BLaER1 treated with 17β-estradiol and CSF1 and Interleukin-3, amounts not matched to agents 10 nM and 100 nM (cell line): ENCODE measurements at regions not wholly inside any gene's neighbourhood (a gene's known extent, or its start where the extent isn't known, plus 50 kb on each side); places are given as distances from the start of the nearest gene placed in this dataset.

Source experiments
- H3K27ac ChIP-seq, 11 experiments: shearing (Covaris generic); formaldehyde crosslinking; 2 replicates each; pipeline ENCODE4 v1.8.1; 2022
- H3K27me3 ChIP-seq, 11 experiments: shearing (Covaris generic); formaldehyde crosslinking; 2 replicates each; pipeline ENCODE4 v1.8.1; 2022
- H3K36me3 ChIP-seq, 11 experiments: shearing (Covaris generic); formaldehyde crosslinking; 2 replicates each; pipeline ENCODE4 v1.8.1; 2022
- H3K4me1 ChIP-seq, 10 experiments: shearing (Covaris generic); formaldehyde crosslinking; 2 replicates each; pipeline ENCODE4 v1.8.1; 2022
- H3K4me2 ChIP-seq, 11 experiments: shearing (Covaris generic); formaldehyde crosslinking; 2 replicates each; pipeline ENCODE4 v1.8.1; 2022
- H3K4me3 ChIP-seq, 10 experiments: shearing (Covaris generic); formaldehyde crosslinking; 2 replicates each; pipeline ENCODE4 v1.8.1; 2022
- H3K9ac ChIP-seq, 11 experiments: shearing (Covaris generic); formaldehyde crosslinking; 2 replicates each; pipeline ENCODE4 v1.8.1; 2022
- H3K9me3 ChIP-seq, 11 experiments: shearing (Covaris generic); formaldehyde crosslinking; replicated peaks in 1 of 11; 2 replicates each; pipeline ENCODE4 v1.8.1; 2022
- H4K20me1 ChIP-seq, 11 experiments: shearing (Covaris generic); formaldehyde crosslinking; 2 replicates each; pipeline ENCODE4 v1.8.1; 2022
- Cebpa-rat ChIP-seq, 11 experiments: shearing (Covaris generic); IDR thresholded peaks; 2 replicates each; pipeline ENCODE4 v1.8.1; 2022

- no peak overlapping the region for H3K27ac ChIP-seq
- no peak for TF ChIP-seq Cebpa-rat (IDR thresholded peaks at IDR 0.05)
- peaks cover 0 to 18% (median 0%) of the 10 kb centered on the region in 11 experiments; a peak in 6 of 22 replicates for H3K9me3 ChIP-seq
- no peak overlapping the region for H3K4me2 ChIP-seq
- H3K9ac ChIP-seq = no peak overlapping the region
- no peaks in the 10 kb centered on the region for H3K36me3 ChIP-seq
- H3K4me3 ChIP-seq = no peak overlapping the region
- H3K4me1 ChIP-seq = no peaks in the 10 kb centered on the region
- no peaks in the 10 kb centered on the region; a peak in 1 of 22 replicates for H4K20me1 ChIP-seq
- H3K27me3 ChIP-seq = peaks cover 61 to 95% (median 78%) of the 10 kb centered on the region in 11 experiments
Observed at GRCh38 chrX:109312757-109313156, 169.1 kb downstream of the GUCY2F start.

GRCh38 chrX:109310031-109310430 is 171.9 kb downstream of the GUCY2F start:
- Histone ChIP-seq H3K27me3 (peaks cover 79 to 95% (median 90%) of the 10 kb centered on the region in 11 experiments), H3K4me3 (no peak overlapping the region), H3K4me2 (no peak overlapping the region), H3K9ac (no peak overlapping the region), H3K4me1 (no peaks in the 10 kb centered on the region), H3K27ac (no peak overlapping the region), H3K36me3 (no peaks in the 10 kb centered on the region), H3K9me3 (peaks cover 0 to 18% (median 0%) of the 10 kb centered on the region in 11 experiments; a peak in 4 of 22 replicates), H4K20me1 (no peaks in the 10 kb centered on the region; a peak in 1 of 22 replicates)
- no peak for TF ChIP-seq Cebpa-rat (IDR thresholded peaks at IDR 0.05)

- Histone ChIP-seq H3K9me3 (peaks cover 0 to 10% (median 0%) of the 10 kb centered on the region in 11 experiments; a peak in 1 of 22 replicates), H3K27ac (no peak overlapping the region), H3K4me2 (no peak overlapping the region), H3K4me3 (no peak overlapping the region), H4K20me1 (no peaks in the 10 kb centered on the region; a peak in 1 of 22 replicates), H3K27me3 (peaks cover 88 to 100% (median 98%) of the 10 kb centered on the region in 11 experiments), H3K36me3 (no peaks in the 10 kb centered on the region), H3K9ac (no peak overlapping the region), H3K4me1 (no peaks in the 10 kb centered on the region)
- no peak for TF ChIP-seq Cebpa-rat (IDR thresholded peaks at IDR 0.05)
Observed at GRCh38 chrX:109301177-109301576, 180.7 kb downstream of the GUCY2F start.

- no peak overlapping the region for H3K4me3 ChIP-seq
- H3K27ac ChIP-seq = no peak overlapping the region
- peaks cover 0 to 10% (median 0%) of the 10 kb centered on the region in 11 experiments; a peak in 1 of 22 replicates for H3K9me3 ChIP-seq
- no peaks in the 10 kb centered on the region for H3K4me1 ChIP-seq
- no peaks in the 10 kb centered on the region for H3K36me3 ChIP-seq
- H4K20me1 ChIP-seq = no peaks in the 10 kb centered on the region; a peak in 2 of 22 replicates
- no peak overlapping the region for H3K4me2 ChIP-seq
- no peak for TF ChIP-seq Cebpa-rat (IDR thresholded peaks at IDR 0.05)
- H3K27me3 ChIP-seq = peaks cover 88 to 100% (median 98%) of the 10 kb centered on the region in 11 experiments
- no peak overlapping the region for H3K9ac ChIP-seq
Observed at GRCh38 chrX:109300415-109300814, 181.5 kb downstream of the GUCY2F start.

DNA sequence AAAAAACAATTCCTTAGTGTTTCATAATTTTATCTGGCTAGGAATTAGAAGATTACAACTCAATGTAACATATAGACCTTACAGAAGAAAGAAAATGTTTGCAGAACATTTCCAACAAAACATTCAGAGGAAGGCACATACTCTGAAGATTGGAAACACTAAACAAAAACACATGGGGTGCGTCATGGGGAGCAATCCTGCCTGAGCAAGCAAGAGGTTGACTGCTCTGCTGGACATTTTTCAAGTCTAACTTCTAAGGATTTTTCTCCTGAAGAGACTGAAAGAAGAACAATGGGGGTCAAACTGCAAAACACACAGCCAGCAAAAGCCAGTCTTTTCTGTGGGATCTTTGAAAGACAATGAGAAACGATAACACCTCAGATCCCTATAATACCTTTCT is 182.8 kb downstream of the GUCY2F start:
- no peak overlapping the region for H3K4me2 ChIP-seq
- peaks cover 0 to 4% (median 0%) of the 10 kb centered on the region in 11 experiments; a peak in 3 of 22 replicates for H4K20me1 ChIP-seq
- H3K4me1 ChIP-seq = no peaks in the 10 kb centered on the region
- peaks cover 0 to 10% (median 0%) of the 10 kb centered on the region in 11 experiments; a peak in 3 of 22 replicates for H3K9me3 ChIP-seq
- no peak overlapping the region for H3K9ac ChIP-seq
- no peaks in the 10 kb centered on the region for H3K36me3 ChIP-seq
- TF ChIP-seq Cebpa-rat (IDR thresholded peaks at IDR 0.05) = no peak
- peaks cover 88 to 100% (median 98%) of the 10 kb centered on the region in 11 experiments for H3K27me3 ChIP-seq
- no peak overlapping the region for H3K4me3 ChIP-seq
- no peak overlapping the region for H3K27ac ChIP-seq

DNA sequence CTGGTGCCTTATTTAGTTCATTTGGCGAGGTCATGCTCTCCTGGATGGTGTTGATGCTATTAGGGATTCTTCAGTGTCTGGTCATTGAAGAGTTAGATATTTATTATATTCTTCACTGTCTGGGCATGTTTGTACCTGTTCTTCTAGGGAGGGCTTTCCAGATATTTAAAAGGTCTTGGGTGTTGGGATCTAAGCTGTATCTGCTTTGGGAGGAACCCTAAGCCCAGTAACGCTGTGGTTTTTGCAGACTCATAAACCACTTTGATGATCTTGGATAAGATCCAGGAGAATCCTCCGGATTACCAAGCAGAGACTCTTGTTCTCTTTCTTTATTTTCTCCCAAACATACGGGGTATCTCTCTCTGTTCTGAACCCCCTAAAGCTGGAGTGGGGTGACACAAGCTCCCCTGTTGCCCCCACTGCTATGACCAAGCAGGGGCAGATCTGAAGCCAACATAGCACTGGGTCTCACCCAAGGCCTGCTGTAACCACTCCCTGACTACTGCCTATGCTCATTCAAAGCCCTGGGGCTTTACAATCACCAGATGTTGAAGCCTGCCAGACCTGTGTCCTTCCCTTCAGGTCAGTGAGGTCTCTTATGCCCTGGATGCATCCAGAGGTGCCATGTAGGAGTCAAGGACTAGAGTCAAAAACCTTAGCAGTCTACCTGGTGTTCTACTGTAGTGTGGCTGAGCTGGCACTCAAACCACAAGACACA is 187.6 kb downstream of the GUCY2F start:
- H3K27me3 ChIP-seq = peaks cover 63 to 93% (median 87%) of the 10 kb centered on the region in 11 experiments
- no peak overlapping the region for H3K4me3 ChIP-seq
- peaks cover 0 to 33% (median 0%) of the 10 kb centered on the region in 11 experiments; a peak in 6 of 22 replicates for H3K9me3 ChIP-seq
- H3K36me3 ChIP-seq = no peaks in the 10 kb centered on the region
- H3K27ac ChIP-seq = no peak overlapping the region
- no peak for TF ChIP-seq Cebpa-rat (IDR thresholded peaks at IDR 0.05)
- H3K4me1 ChIP-seq = no peaks in the 10 kb centered on the region
- H3K9ac ChIP-seq = no peak overlapping the region
- no peak overlapping the region for H3K4me2 ChIP-seq
- peaks cover 0 to 4% (median 0%) of the 10 kb centered on the region in 11 experiments; a peak in 2 of 22 replicates for H4K20me1 ChIP-seq

DNA sequence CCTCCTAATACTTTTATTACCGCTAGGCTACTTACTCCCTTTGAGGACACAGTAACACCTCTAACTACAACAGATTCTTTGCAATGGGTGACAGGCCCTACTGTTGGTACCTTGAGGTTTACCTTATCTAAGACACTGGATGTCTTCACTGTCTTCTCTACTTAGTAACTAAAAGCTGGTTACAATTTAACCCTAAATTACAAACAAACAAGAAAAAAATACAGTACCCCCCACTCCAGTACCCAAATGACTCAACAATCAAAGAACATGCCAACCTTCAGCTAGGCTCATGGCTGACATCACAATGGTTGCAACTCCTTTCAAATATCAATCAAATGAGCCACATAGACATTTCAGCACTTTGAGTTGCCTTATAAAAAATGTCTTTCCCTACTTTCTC is 198.0 kb downstream of the GUCY2F start:
- Histone ChIP-seq H3K27ac (no peak overlapping the region), H3K9ac (no peak overlapping the region), H4K20me1 (peaks cover 0 to 8% (median 0%) of the 10 kb centered on the region in 11 experiments; a peak in 4 of 22 replicates), H3K4me1 (peaks cover 7 to 17% (median 14%) of the 10 kb centered on the region in 10 experiments; a peak in 18 of 20 replicates), H3K27me3 (peaks cover 45 to 97% (median 91%) of the 10 kb centered on the region in 11 experiments), H3K9me3 (peaks cover 0 to 6% (median 0%) of the 10 kb centered on the region in 11 experiments; a peak in 3 of 22 replicates), H3K4me3 (no peak overlapping the region), H3K36me3 (no peaks in the 10 kb centered on the region), H3K4me2 (no peak overlapping the region)
- no peak for TF ChIP-seq Cebpa-rat (IDR thresholded peaks at IDR 0.05)

DNA sequence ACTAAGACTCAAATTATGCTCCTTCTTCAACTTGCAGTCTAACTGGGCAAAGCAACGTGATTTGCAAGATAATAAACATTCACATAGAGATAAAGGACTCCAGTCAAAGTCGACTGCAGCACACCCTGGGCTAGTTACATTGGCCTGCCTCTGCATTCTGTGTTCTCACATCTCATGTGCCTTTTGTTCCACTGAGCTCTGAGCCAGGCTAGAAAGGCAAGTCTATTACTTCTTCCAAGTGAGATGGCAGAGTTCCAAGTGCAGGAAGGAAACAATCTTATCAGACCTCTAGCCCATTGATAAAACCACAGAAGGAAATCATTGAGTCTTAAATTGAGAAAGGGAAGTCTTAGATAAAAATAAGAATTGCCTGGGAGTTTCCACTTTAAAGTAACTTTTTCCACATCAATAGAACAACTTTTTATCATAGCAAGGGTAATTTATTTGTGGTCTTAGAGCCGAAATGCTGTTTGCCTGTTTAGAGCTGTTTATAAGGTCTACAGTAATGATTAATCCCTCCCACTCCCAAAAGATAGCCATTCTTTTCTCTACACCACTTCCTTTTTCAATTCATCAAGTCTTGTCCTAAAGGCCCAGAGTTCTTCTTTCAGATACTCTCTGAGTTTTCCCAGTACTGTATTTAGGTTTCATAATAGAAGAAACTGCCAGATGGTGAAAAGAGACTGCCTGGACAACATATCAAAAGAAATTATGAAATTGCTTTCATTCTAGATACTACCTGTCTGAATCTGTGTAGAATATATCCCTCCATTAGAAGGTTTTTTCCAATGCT is 200.2 kb downstream of the GUCY2F start:
- no peak for TF ChIP-seq Cebpa-rat (IDR thresholded peaks at IDR 0.05)
- no peak overlapping the region for H3K4me3 ChIP-seq
- no peak overlapping the region for H3K9ac ChIP-seq
- H3K9me3 ChIP-seq = peaks cover 0 to 19% (median 10%) of the 10 kb centered on the region in 11 experiments; a peak in 14 of 22 replicates
- no peaks in the 10 kb centered on the region for H3K36me3 ChIP-seq
- H3K27me3 ChIP-seq = peaks cover 48 to 100% (median 97%) of the 10 kb centered on the region in 11 experiments
- H3K4me2 ChIP-seq = peak overlapping the region; percentile 12 to 51 (median 29); a peak in 17 of 22 replicates
- peaks cover 0 to 8% (median 0%) of the 10 kb centered on the region in 11 experiments; a peak in 4 of 22 replicates for H4K20me1 ChIP-seq
- H3K4me1 ChIP-seq = peaks cover 7 to 17% (median 14%) of the 10 kb centered on the region in 10 experiments; a peak in 18 of 20 replicates
- H3K27ac ChIP-seq = no peak overlapping the region

DNA sequence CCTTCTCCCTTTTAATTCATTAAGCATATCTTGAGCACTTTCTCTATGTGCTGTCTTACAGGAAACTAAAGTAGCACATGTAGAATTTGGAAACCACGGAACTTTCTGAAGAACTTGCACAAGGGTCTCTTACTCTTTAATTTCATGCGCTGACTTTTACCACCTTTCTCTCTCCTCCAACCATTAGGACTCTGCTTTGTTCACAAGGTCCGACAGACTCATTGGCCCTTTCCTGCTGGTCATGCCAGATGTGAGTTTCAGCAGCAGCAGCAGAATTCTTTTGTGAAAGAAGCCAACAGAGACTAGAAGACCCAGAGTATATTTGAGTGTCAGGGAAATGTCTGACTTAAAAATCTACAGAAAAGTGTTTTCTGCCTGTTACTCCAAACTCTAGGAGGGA is 207.1 kb downstream of the GUCY2F start:
- TF ChIP-seq Cebpa-rat (IDR thresholded peaks at IDR 0.05) = no peak
- Histone ChIP-seq H3K27me3 (peaks cover 62 to 100% (median 100%) of the 10 kb centered on the region in 11 experiments), H3K4me1 (peaks cover 0 to 8% (median 4%) of the 10 kb centered on the region in 10 experiments; a peak in 8 of 20 replicates)

More for the DNA sequence above, 207.1 kb downstream of the GUCY2F start:
- peaks cover 0 to 16% (median 0%) of the 10 kb centered on the region in 11 experiments; a peak in 5 of 22 replicates for H4K20me1 ChIP-seq
- H3K9ac ChIP-seq = no peak overlapping the region
- H3K27ac ChIP-seq = no peak overlapping the region
- peaks cover 0 to 22% (median 10%) of the 10 kb centered on the region in 11 experiments; a peak in 14 of 22 replicates for H3K9me3 ChIP-seq
- H3K4me3 ChIP-seq = no peak overlapping the region
- H3K36me3 ChIP-seq = no peaks in the 10 kb centered on the region
- no peak overlapping the region for H3K4me2 ChIP-seq
